H1 (cell line): ENCODE measurements at regions not wholly inside any gene's neighbourhood (a gene's known extent, or its start where the extent isn't known, plus 50 kb on each side); places are given as distances from the start of the nearest gene placed in this dataset.

Experiments
- CTCF ChIA-PET: fragments of 300-600 bp; sonication (Branson Sonifier 250); formaldehyde crosslinking; loops from one replicate; lab custom pipeline; 2021; ENCODE audit not compliant: partially characterized antibody; lab: Charles Lee
- POLR2A ChIA-PET: fragments of 300-600 bp; sonication (Branson Sonifier 250); formaldehyde crosslinking; loops from one replicate; lab custom pipeline; 2021; ENCODE audit warnings: inconsistent platforms; ENCODE audit not compliant: partially characterized antibody; lab: Charles Lee
- DNase-seq, 2 experiments: peaks; one replicate each; pipeline versions ENCODE4 v3.0.0 to v3.0.0-alpha.2; 2010 to 2022; ENCODE audit warnings: low spot score in 2 of 2, low read depth in 1 of 2, mixed read lengths in 1 of 2
- FAIRE-seq: peaks from 2 replicates; lab custom pipeline; 2011; peaks lifted over from hg19 to GRCh38; lab: Jason Lieb, UNC
- H2AFZ ChIP-seq: 2 replicates; pipeline ENCODE4 v1.8.1; 2012; ENCODE audit warnings: low read length, inconsistent platforms
- H2AK5ac ChIP-seq: 2 replicates; pipeline ENCODE4 v1.6.1; 2013; ENCODE audit warnings: low read depth, low read length
- H2BK120ac ChIP-seq: replicated peaks from 2 replicates; pipeline ENCODE3; 2013; ENCODE audit warnings: low read depth, low read length, inconsistent platforms
- H2BK12ac ChIP-seq: 2 replicates; pipeline ENCODE4 v1.6.1; 2013; ENCODE audit warnings: low read depth, low read length
- H2BK15ac ChIP-seq: 2 replicates; pipeline ENCODE4 v1.6.1; 2013; ENCODE audit warnings: low read length
- H2BK20ac ChIP-seq: 2 replicates; pipeline ENCODE4 v1.6.1; 2013; ENCODE audit warnings: low read length
- H2BK5ac ChIP-seq: 2 replicates; pipeline ENCODE4 v1.6.1; 2013; ENCODE audit warnings: low read depth, low read length
- H3K14ac ChIP-seq: 2 replicates; pipeline ENCODE4 v1.6.1; 2013; ENCODE audit warnings: inconsistent platforms; ENCODE audit not compliant: insufficient read length
- H3K18ac ChIP-seq: 2 replicates; pipeline ENCODE4 v1.6.1; 2013; ENCODE audit warnings: low read length; ENCODE audit errors: extremely low read depth
- H3K23ac ChIP-seq: 2 replicates; pipeline ENCODE4 v1.6.1; 2013; ENCODE audit warnings: inconsistent platforms; ENCODE audit not compliant: insufficient read length
- H3K23me2 ChIP-seq: 2 replicates; pipeline ENCODE4 v1.6.1; 2013; ENCODE audit warnings: low read depth, low read length
- H3K27ac ChIP-seq: 2 replicates; pipeline ENCODE4 v1.6.1; 2011; ENCODE audit warnings: low read depth, low read length, inconsistent platforms
- H3K27me3 ChIP-seq, 4 experiments: replicated peaks in 1 of 4; 1 replicate in 1 of 4; 2 replicates in 3 of 4; pipeline versions ENCODE4 v1.6.1 to v1.8.1; 2011 to 2013; ENCODE audit warnings: low read length in 3 of 4, mild to moderate bottlenecking in 3 of 4, inconsistent platforms in 2 of 4, mixed read lengths in 2 of 4, moderate library complexity in 1 of 4; ENCODE audit not compliant: control insufficient read depth in 3 of 4, insufficient read depth in 3 of 4; ENCODE audit errors: extremely low read depth in 1 of 4
- H3K36me3 ChIP-seq, 4 experiments: 2 replicates each; pipeline versions ENCODE4 v1.6.1 to v1.8.1; 2011 to 2013; ENCODE audit warnings: mild to moderate bottlenecking in 4 of 4, low read length in 3 of 4, moderate library complexity in 2 of 4, control low read depth in 1 of 4, inconsistent platforms in 1 of 4; ENCODE audit not compliant: insufficient read depth in 4 of 4, control insufficient read depth in 2 of 4
- H3K4ac ChIP-seq: replicated peaks from 2 replicates; pipeline ENCODE3; 2013; ENCODE audit warnings: low read length, low read depth, mixed read lengths, inconsistent platforms; ENCODE audit not compliant: insufficient read length
- H3K4me1 ChIP-seq, 4 experiments: replicated peaks in 1 of 4; 1 replicate in 1 of 4; 2 replicates in 3 of 4; pipeline versions ENCODE4 v1.6.1 to v1.8.1; 2011 to 2013; ENCODE audit warnings: low read length in 3 of 4, inconsistent platforms in 2 of 4, mixed read lengths in 1 of 4; ENCODE audit not compliant: insufficient read depth in 4 of 4, control insufficient read depth in 3 of 4
- H3K4me2 ChIP-seq, 2 experiments: 2 replicates each; pipeline versions ENCODE4 v1.6.1 to v1.8.1; 2011 to 2013; ENCODE audit warnings: low read depth in 2 of 2, low read length in 2 of 2, control low read depth in 1 of 2, inconsistent platforms in 1 of 2, mild to moderate bottlenecking in 1 of 2; ENCODE audit not compliant: insufficient read depth in 1 of 2
- H3K4me3 ChIP-seq, 4 experiments: fragments of 200-600, 300-600 bp in 1 of 4; sonication (generic), shearing (Covaris generic), sonication (Bioruptor Twin) in 1 of 4; 2 replicates each; pipeline versions ENCODE4 v1.5.1 to v1.8.1; 2011 to 2016; ENCODE audit warnings: low read length in 4 of 4, low read depth in 3 of 4, control low read depth in 2 of 4, inconsistent platforms in 2 of 4, mild to moderate bottlenecking in 2 of 4, mixed read lengths in 1 of 4, moderate library complexity in 1 of 4; ENCODE audit not compliant: insufficient read depth in 2 of 4; ENCODE audit errors: extremely low read depth in 1 of 4
- H3K56ac ChIP-seq: replicated peaks from 2 replicates; pipeline ENCODE3; 2013; ENCODE audit warnings: low read depth, mild to moderate bottlenecking, mixed read lengths, low read length, inconsistent platforms; ENCODE audit not compliant: insufficient read length
- H3K79me1 ChIP-seq: 2 replicates; pipeline ENCODE4 v1.6.1; 2013; ENCODE audit warnings: low read depth, low read length, control low read depth
- H3K79me2 ChIP-seq, 2 experiments: 2 replicates each; pipeline versions ENCODE4 v1.6.1 to v1.8.1; 2012 to 2013; ENCODE audit warnings: low read length in 2 of 2, mild to moderate bottlenecking in 2 of 2, inconsistent platforms in 1 of 2; ENCODE audit not compliant: insufficient read depth in 2 of 2, control insufficient read depth in 1 of 2
- H3K9ac ChIP-seq, 4 experiments: replicated peaks in 1 of 4; 1 replicate in 1 of 4; 2 replicates in 3 of 4; pipeline versions ENCODE4 v1.6.1 to v1.8.1; 2011 to 2013; ENCODE audit warnings: low read depth in 3 of 4, low read length in 3 of 4, control low read depth in 2 of 4, mild to moderate bottlenecking in 2 of 4, moderate library complexity in 2 of 4, inconsistent platforms in 1 of 4; ENCODE audit errors: extremely low read depth in 1 of 4
- H3K9me3 ChIP-seq, 2 experiments: 2 replicates each; pipeline versions ENCODE4 v1.6.1 to v1.8.1; 2012 to 2013; ENCODE audit warnings: mild to moderate bottlenecking in 2 of 2, moderate library complexity in 2 of 2, control low read depth in 1 of 2, inconsistent platforms in 1 of 2, low read depth in 1 of 2, low read length in 1 of 2, mixed read lengths in 1 of 2; ENCODE audit not compliant: insufficient read depth in 2 of 2
- H4K20me1 ChIP-seq, 2 experiments: replicated peaks in 1 of 2; 2 replicates each; pipeline versions ENCODE3 to v1.8.1; 2011 to 2013; ENCODE audit warnings: inconsistent platforms in 2 of 2, low read length in 2 of 2, mild to moderate bottlenecking in 1 of 2; ENCODE audit not compliant: insufficient read depth in 2 of 2, control insufficient read depth in 1 of 2
- H4K5ac ChIP-seq: 2 replicates; pipeline ENCODE4 v1.6.1; 2013; ENCODE audit warnings: low read length, low read depth, mixed read lengths, inconsistent platforms; ENCODE audit not compliant: insufficient read length
- H4K8ac ChIP-seq: 2 replicates; pipeline ENCODE4 v1.8.0; 2013; ENCODE audit warnings: mild to moderate bottlenecking, moderate library complexity, low read length, inconsistent platforms; ENCODE audit not compliant: insufficient read depth; ENCODE audit errors: extremely low read depth
- H4K91ac ChIP-seq: replicated peaks from 2 replicates; pipeline ENCODE3; 2013; ENCODE audit warnings: low read length, mixed read lengths, inconsistent platforms; ENCODE audit not compliant: insufficient read length
- ATF3 ChIP-seq: IDR thresholded peaks from 2 replicates; pipeline ENCODE4 v1.6.1; 2011; ENCODE audit warnings: low read depth, mild to moderate bottlenecking, low read length; ENCODE audit not compliant: insufficient read depth
- GTF2F1 ChIP-seq: IDR thresholded peaks from 2 replicates; pipeline ENCODE4 v1.6.1; 2012; ENCODE audit warnings: low read depth, low read length, improper control_type of control experiment, borderline replicate concordance
- HDAC6 ChIP-seq: IDR thresholded peaks from one replicate; pipeline ENCODE4 v1.7.1; 2012; ENCODE audit warnings: low read depth, mild to moderate bottlenecking, inconsistent platforms, low read length, moderate library complexity
- KDM4A ChIP-seq: IDR thresholded peaks from one replicate; pipeline ENCODE4 v1.7.1; 2012; ENCODE audit warnings: low read depth, mild to moderate bottlenecking, moderate library complexity, low read length, inconsistent platforms; ENCODE audit not compliant: severe bottlenecking
- MAFK ChIP-seq: IDR thresholded peaks from 2 replicates; pipeline ENCODE4 v1.6.1; 2012; ENCODE audit warnings: low read depth, mild to moderate bottlenecking, improper control_type of control experiment, low read length
- NRF1 ChIP-seq: IDR thresholded peaks from 2 replicates; pipeline ENCODE4 v1.6.1; 2011; ENCODE audit warnings: mild to moderate bottlenecking, low read depth, low read length, improper control_type of control experiment
- RAD21 ChIP-seq, 2 experiments: IDR thresholded peaks in 1 of 2; conservative IDR thresholded peaks in 1 of 2; 2 replicates each; pipeline ENCODE4 v1.6.1; 2011; ENCODE audit warnings: low read depth in 2 of 2, low read length in 2 of 2, improper control_type of control experiment in 1 of 2, inconsistent platforms in 1 of 2, mild to moderate bottlenecking in 1 of 2, moderate library complexity in 1 of 2
- SP1 ChIP-seq: IDR thresholded peaks from 2 replicates; pipeline ENCODE4 v1.6.1; 2011; ENCODE audit warnings: low read depth, low read length
- TEAD4 ChIP-seq: IDR thresholded peaks from 2 replicates; pipeline ENCODE4 v1.6.1; 2012; ENCODE audit warnings: low read depth, low read length, inconsistent platforms, mixed read lengths
- WGBS, 2 experiments: shearing (Covaris generic) in 1 of 2; methylation state at CpG; one replicate each; pipeline versions ENCODE4 v1.1.6 to v1.1.7; 2013 to 2015; ENCODE audit warnings: low lambda C conversion rate in 2 of 2, mixed read lengths in 2 of 2, inconsistent platforms in 1 of 2, low coverage in 1 of 2, missing lambda C conversion rate in 1 of 2; ENCODE audit not compliant: insufficient replicate concordance in 2 of 2, insufficient coverage in 1 of 2, insufficient read length in 1 of 2; ENCODE audit errors: extremely low coverage in 1 of 2, missing lambda C conversion rate in 1 of 2; 5-methylcytosine and 5-hydroxymethylcytosine counted together
- TF ChIP-seq, protein P1 (sequence below): IDR thresholded peaks from 2 replicates; pipeline ENCODE4 v1.6.1; 2011; ENCODE audit warnings: low read length, improper control_type of control experiment

- FAIRE-seq: no peak
- H2AFZ ChIP-seq: peak overlapping the region; percentile 78; the same call in 1 of the 2 replicates
- TF ChIP-seq NRF1: no peak
- TF ChIP-seq KDM4A: no peak
- no peak for TF ChIP-seq RAD21 (IDR thresholded peaks at IDR 0.05 in 1 of 2, conservative IDR thresholded peaks at IDR 0.05 in 1 of 2; ENCODE audit: low read depth in 2 of 2, low read length in 2 of 2)
- no peak for TF ChIP-seq GTF2F1
- TF ChIP-seq, protein P1, sequence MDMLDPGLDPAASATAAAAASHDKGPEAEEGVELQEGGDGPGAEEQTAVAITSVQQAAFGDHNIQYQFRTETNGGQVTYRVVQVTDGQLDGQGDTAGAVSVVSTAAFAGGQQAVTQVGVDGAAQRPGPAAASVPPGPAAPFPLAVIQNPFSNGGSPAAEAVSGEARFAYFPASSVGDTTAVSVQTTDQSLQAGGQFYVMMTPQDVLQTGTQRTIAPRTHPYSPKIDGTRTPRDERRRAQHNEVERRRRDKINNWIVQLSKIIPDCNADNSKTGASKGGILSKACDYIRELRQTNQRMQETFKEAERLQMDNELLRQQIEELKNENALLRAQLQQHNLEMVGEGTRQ: no peak
- no peak for TF ChIP-seq ATF3
- no peak for TF ChIP-seq TEAD4
- TF ChIP-seq SP1: no peak
- TF ChIP-seq MAFK: no peak
- no peak for TF ChIP-seq HDAC6
Measured at GRCh38 chr2:55112229-55113031, 62.2 kb upstream of the RTN4 start.

More at GRCh38 chr2:55112229-55113031, 62.2 kb upstream of the RTN4 start:
- CTCF ChIA-PET: interaction anchor here (0.9 to 1.5 kb wide), 6 partner anchors 9 to 56 kb away, joined by 3 to 8 read pairs (median 3); no protein-coding TSS in a partner anchor
- no peak for DNase-seq
- H3K23ac ChIP-seq: no peak overlapping the region
- H3K9ac ChIP-seq: no peak overlapping the region
- no peak overlapping the region for H3K14ac ChIP-seq
- H2BK120ac ChIP-seq: no peak overlapping the region
- 90% methylated on average over 13 of the region's 13 CpGs; no CpG with 5 or more reads in 1 of the 2 experiments for WGBS, 2 experiments
- H3K9me3 ChIP-seq: no peaks in the 10 kb centered on the region
- H3K4ac ChIP-seq: no peak overlapping the region
- H2BK5ac ChIP-seq: peak overlapping the region; percentile 38; the same call in 1 of the 2 replicates
- H3K56ac ChIP-seq: no peak overlapping the region
- no peaks in the 10 kb centered on the region for H4K20me1 ChIP-seq
- H3K27ac ChIP-seq: no peak overlapping the region
- H3K4me1 ChIP-seq: peaks cover 0 to 6% (median 2%) of the 10 kb centered on the region in 4 experiments; a peak in 5 of 7 replicates
- H2BK20ac ChIP-seq: peak overlapping the region; percentile 40; the same call in 1 of the 2 replicates
- H4K91ac ChIP-seq: peak overlapping the region; percentile 26
- H3K4me3 ChIP-seq: no peak overlapping the region
- H3K36me3 ChIP-seq: no peaks in the 10 kb centered on the region
- peak overlapping the region; percentile 72 for H2BK12ac ChIP-seq
- POLR2A ChIA-PET: interaction anchor here (0.8 to 1.4 kb wide), 6 partner anchors 9 to 62 kb away, joined by 3 to 4 read pairs (median 3); partner anchors contain the start of gene RTN4
- no peak overlapping the region for H3K4me2 ChIP-seq
- H3K23me2 ChIP-seq: no peaks in the 10 kb centered on the region
- 0 out of 2 replicates have a peak overlapping the region, but pooled peaks have one; percentile 15 for H3K18ac ChIP-seq
- no peak overlapping the region for H4K5ac ChIP-seq
- no peak overlapping the region for H4K8ac ChIP-seq
- H2AK5ac ChIP-seq: peak overlapping the region; percentile 26; the same call in 1 of the 2 replicates
- peak overlapping the region; percentile 36; the same call in 1 of the 2 replicates for H2BK15ac ChIP-seq
- H3K79me1 ChIP-seq: no peaks in the 10 kb centered on the region
- no peaks in the 10 kb centered on the region for H3K27me3 ChIP-seq
- no peaks in the 10 kb centered on the region for H3K79me2 ChIP-seq
